GM21526 (cell line): ENCODE measurements at regions not wholly inside any gene's neighbourhood (a gene's known extent, or its start where the extent isn't known, plus 50 kb on each side); places are given as distances from the start of the nearest gene placed in this dataset.
"Not testable (repeated sequence)": the region's sequence is repeated elsewhere in the genome, so short reads cannot be mapped to it uniquely, and the experiment has no call there.

ENCODE experiments used
- ATAC-seq: cut with Tn5 transposase; IDR thresholded peaks from one replicate; pipeline ENCODE4 v1.9.1; 2021; ENCODE audit warnings: moderate library complexity; ENCODE audit not compliant: unreplicated experiment, low FRiP score

DNA sequence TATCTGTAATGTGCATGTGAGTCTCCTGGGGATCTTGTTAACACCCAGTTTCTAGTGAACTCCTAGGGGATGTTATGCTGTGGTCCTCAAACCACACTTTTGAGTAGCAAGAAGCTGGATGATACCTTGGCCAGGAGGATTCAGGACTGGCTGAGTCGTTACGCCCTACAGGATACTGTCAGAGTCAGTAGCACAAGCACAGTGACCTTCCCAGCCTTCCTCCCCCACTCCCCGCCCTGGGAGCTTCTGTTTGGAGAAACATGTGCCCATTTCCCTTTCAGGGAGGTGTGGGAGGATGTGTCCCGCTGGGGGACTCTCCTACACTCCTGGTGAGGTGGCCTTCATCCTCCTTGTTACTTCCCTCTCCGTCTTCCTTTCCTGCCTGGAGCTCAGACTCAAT lies 76.4 kb upstream of the TRPM1 start:
- no peak for ATAC-seq

DNA sequence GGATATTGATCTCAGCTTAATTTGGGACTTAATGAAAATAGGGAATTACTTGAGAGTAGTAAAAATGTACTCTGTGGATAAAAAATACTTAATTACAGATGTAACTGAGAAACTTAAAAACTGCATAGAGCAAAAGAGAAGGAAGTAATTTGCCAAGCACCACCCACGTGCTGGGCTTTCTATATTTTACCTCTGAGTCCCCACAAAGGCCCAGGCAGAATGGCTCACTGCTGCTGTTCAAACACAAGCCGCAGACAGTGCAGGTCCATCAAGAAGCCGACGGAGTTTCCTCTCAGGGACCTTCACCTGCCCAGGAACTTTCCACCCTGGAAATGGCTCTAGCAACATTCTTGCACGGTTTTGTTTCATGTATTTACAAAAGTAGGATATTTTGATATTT lies 77.2 kb upstream of the TRPM1 start:
- no peak for ATAC-seq

DNA sequence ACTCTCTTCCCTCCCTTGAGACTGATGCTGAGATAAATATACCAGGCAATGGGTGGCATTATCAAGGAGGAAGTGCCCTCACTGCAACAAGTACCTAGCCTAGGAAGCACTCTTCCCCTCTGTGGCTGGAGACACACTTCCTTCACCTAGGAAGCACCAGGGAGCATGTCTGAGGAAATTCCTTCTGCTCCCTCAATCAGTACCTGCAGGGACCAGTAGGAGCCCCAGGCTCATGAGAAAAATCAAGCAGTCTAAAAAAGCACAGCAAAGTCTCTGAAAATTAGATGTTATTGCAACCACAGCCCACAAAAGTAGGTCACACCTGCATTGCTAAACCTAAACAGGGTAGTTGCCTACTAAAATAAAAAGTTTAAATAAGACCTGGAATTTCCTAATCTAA lies 78.2 kb upstream of the TRPM1 start:
- ATAC-seq = no peak

DNA sequence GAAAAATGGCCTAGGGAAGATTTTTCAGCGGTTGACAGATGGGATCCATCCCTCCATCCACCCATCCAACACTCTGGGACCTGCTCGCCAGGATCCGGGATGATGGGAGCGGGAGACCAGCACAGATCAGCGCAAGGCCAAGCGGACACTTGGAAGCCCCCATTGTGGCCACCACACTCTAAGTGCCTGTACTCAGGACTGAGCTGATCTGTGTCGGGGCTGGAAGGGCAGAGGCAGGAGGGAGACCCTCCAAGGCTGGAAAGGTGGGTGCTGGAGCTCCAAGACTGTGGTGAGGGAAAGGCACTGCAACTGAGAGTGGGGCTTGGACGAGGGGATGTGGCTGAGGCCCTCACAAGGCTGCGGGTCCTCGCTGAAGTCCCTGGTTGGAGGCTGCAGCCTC lies 91.8 kb upstream of the TRPM1 start:
- ATAC-seq = no peak

DNA sequence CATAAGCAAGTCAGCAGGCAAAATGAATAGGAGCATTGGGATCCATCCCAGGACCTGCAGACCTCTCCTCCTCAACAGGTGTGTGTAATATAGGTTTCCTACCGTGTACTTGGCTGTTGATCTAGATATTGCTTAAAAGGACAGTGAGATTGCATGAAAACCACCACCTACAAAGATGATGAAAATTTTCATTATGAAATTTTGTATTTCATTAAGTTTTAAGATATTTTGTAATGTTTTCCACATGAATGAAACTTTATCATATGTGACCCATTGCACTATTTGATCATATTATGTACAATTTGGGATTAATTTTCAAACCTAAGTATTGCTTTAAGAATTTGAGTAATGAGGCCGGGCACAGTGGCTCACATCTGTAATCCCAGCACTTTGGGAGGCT lies 94.3 kb upstream of the TRPM1 start:
- ATAC-seq = no peak

DNA sequence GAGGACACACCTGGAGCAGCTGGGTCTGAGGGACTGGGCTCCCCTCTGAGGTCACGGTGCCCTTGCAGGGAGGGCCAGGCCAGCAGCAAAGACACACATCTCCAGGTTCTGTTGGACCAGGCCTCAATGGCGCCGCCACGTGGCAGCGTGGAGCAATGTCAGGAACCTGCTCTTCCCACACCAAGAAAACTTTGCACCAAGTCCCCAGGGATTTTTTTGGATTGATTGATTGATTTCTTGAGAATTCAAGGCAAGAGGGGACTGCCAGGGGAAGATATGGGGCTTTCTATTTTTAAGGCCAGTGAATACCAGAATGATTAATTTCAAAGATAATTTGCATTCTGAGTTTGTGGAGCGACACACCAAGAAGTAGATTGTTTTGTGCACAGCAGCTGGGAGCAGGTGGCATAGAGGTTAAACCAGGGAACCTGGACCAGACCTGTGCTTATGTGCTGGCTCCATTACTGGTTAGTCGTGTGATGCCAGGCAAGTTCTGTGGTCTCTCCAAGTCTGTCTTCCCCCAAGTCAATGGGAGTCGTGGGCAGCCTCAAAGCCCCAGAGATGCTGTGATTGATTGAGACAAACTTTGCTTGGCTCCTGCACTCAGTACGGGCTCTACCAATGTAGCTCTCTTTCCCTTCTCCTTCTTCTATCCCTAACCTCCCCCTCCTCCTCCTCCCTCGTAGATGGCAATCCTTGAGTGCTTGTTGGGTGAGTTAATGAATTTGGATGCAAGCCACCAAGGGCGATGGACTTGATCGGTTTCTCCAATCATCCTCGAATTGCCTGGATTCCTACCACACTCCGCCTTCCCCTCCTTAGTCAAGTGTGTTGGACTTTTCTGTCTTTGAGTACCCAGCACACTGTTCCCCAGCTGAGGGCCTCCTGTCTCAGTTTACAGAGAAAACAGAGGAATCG lies 96.2 kb upstream of the TRPM1 start:
- ATAC-seq = no peak

DNA sequence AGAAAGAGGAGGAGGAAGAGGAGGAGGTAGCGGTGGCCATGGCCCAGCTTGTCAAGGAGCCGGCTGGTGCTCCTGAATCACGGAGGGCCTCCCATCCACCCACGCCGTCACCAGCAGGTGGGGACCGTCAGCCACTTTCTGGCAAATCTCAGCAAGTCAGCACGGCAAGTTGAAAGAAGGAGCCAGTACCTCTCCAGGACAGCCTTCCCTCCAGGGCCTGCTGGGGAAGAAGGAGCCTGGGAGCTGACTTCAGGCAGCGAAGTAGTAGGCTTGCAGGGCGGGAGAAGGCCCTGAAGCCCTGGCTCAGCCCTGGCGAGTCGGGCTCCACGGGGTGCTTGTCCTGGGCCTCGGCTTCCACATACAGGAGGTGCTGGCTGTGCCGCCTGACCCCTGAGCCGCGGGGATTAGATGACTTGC lies 99.2 kb upstream of the TRPM1 start:
- no peak for ATAC-seq

DNA sequence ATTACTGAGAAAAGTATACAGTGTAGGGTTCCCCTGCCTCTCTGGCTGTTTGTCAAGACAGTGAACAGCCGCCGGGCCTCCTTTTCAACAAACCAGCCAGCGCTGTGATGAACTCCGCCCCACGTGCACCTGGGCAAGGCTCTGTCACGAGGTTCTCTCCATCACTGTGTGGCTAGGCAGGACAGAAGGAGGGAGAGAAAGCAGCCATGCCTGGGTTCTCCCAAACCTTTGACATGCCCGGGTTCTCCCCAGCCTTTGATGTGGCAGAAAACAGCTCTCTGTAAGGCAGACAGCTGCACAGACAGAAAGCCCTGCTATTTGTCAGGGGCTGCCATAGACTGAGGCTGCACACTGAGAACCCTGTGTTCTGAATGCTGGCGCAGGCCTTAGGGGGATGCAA lies 101.4 kb upstream of the TRPM1 start:
- ATAC-seq = no peak

DNA sequence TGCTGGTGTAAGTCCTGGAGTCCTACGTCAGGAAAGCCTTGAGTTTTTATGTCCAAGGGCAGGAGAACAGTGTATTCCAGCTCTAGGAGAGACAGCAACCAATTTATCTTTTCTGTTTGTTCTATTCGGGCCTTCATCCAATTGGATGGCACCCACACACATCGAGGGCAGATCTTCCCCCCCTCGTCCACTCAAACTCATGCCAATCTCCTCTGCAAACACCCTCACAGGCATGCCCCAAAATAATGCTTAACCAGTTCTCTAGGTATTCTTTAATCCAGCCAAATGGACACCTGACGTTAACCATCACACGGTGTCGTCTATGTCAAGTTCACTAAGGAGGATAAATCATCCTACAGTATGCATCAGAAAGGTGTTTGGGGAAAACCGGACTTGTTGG lies 102.5 kb upstream of the TRPM1 start:
- ATAC-seq = no peak

DNA sequence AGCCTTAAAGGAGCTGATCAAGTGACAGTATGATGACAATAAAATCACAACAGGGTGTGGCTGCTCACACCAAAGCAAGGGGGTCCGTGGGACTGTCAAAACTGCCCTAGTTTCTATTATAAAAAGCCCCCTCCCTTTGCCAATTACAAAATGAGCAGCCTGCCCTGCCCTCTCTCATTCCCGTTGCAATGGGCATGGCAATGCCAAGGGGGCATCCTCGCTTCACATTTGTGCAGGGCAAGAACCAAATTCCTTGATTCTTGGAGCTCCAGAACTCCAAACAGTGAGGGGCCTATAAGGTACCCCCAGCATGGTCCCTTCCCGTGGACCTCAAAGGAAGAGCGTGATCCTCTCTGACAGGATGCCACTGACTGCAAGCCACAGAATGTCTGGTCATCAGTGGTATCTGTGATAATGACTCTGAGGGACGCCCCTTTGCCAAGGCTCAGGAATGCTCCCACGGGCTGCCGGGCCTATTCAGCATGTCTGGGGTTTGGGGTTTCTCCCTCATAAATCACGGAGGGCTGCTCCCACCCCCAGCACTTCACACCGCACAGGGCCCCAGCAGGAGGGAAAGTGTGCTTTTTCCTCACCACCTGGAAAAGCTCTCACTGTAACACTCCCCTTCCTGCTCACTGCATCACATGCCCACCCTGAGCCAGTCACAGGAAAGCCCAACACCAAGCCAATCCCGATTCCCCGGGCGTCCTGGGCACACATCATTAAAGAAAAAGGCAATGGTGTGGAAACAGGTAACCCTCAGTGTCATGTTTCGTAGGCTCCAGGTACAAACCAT lies 105.1 kb upstream of the TRPM1 start:
- ATAC-seq = no peak

DNA sequence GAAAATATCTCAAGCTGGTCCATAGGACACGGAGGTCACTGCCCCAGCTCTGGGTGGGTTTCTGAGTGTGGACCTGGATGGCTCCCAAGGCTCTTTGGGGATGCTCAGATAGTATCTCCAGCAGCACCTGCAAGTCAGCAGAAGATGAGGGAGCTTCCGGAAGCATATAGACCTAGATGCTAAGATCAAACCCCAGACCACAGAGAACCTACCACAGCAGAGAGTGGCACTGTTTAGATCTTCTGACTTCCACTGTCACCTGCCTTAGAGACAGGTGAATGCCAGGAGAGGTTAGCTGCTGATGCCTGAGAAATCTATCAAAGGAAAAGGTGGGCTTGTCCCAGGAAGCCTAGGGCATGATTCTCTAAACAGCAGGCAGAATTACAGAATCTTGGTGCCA lies 105.7 kb upstream of the TRPM1 start:
- no peak for ATAC-seq

DNA sequence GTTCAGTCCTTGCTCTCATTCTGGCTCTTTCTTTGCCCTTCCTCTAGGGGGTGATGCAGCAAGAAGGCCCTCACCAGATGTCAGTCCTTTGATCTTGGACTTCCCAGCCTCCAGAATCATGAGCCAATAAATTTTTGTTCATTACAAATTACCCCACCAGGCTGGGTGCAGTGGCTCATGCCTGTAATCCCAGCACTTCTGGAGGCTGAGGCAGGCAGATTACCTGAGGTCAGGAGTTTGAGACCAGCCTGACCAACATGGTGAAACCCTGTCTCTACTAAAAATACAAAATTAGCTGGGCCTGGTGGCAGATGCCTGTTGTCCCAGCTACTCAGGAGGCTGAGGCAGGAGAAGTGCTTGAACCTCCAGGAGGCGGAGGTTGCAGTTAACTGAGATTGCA lies 106.3 kb upstream of the TRPM1 start:
- ATAC-seq = not testable (repeated sequence)

DNA sequence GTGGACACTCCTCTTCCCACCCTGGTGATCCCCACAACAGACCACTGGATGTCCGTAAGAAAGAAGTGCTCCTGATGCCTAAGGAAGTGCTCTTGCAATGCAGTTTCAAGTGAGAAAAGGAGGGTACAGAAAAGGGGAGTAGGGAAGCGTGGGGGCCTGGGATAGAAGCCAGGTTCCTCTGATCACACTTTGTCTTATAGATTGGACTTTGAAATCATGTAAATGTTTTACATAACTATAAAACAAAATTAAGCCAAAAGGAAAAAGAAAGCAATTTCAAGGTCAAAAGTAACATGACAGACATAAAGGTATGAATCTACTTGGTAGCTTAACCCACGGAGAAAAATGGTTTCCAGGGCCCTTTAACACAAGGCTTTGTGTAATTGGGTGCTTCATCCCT lies 107.3 kb upstream of the TRPM1 start:
- ATAC-seq = no peak

DNA sequence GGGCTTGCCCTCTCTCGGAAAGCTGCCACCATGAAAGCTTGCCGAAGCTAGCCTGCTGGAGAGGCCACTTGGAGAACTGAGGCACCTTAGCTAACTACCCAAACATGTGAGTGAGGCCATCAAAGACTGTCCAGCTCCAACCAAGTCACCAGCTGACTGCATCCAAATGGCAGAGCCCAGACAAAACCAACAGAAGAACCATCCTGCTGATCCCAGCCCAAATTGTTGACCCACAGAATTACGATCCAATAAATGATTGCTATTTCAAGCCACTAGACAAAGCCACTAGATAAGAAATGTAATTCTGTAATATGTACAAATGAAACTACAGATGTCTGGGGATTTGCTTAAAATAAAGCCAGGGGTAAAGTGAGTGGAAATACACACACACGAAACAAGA lies 109.8 kb upstream of the TRPM1 start:
- ATAC-seq = no peak

DNA sequence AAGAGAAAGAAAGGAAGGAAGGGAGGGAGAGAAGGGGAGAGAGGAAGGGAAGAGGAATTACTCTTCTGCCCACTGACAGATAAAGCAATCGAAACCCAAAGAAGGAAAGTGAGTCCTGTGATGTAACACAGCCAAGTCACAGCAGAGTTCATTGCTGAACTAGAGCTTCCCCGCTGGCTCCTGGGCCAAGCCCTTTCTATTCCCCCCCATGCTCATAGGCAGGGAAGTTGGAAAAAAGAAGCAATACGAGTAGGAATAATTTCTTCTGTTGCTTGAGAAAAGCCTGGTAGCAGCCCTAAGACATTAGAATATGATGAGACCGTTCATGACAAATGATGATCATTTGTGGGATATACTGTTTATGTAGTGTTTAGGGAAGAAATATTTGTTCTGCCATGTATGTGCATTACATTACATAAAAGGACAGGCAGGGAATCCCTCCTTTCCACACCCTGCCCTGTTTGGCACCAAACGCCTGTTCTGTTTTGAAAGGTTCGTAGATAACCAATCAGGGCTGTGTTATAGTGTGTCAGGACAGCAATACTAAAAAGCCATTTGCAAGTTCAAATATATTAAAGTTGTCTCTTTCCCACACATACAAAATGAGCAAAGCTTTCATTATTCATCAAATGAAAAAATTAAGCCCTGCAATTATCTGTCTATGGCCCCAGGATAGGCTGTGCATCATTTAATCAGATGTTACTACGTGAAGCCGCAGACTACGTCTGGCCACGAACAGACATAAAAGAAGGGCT lies 111.0 kb upstream of the TRPM1 start:
- ATAC-seq = no peak

DNA sequence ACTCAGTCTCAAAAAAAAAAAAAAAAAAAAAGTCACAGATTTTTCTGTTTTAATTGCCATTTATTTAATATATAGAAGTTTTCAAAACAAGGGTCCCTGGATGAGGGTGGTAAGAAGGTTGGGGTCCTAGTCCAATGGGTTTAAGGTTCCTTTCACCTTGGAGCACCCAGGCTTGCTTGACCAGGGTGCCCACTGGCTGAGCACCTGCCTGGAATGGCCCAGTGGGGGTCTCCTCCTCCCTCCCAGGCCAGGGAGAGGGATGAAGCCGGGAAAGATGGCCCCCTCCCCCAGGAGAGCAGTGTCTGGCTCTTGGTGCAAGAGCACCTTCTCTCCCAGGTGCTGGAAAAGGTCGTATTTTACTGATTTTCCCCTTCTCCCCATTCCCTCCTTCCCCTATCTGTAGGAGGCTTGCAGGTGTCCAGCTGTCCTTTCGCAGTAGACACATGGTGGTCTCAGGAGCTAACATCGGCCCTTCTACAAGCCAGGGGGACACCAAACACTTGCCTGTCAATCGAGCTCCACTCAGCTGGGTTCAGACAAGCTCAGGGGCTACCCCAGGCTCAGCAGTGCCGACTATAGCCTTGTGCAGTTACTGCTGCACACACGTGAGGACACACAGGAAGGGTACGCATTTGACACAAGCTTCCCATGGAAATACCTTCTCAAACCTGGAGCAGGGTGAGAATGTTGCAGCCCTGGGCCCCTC lies 112.3 kb upstream of the KLF13 start:
- no peak for ATAC-seq

DNA sequence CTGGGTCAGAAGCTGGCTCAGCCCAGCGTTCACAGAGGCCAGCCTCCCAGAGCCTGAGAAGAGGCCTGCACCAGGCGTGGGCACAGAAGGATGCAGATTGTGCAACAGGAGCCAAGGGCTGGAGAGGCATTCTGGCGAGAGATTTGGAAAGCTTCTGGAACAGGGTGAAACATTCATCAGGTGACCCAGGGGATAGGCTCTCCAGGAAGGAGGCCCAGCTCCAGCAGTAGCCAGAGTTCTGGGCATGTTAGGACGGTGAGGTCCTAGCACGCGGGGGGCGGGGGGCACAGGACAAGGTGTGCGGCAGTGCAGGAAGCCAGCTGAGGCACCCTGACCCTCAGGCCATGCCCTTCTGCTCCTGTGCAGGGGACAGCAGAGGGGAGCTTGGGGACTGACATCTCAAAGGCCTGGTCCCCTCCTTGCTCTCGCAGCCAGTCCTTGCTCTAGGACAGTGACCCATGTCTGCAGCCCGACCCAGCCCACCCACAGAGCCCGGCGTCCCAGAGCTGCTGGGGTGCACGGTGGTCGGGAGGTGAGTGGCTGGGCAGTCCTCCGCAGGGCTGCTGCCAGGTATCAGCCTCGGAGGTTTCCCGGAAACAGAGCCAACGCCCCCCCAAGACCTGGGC lies 111.7 kb upstream of the KLF13 start:
- ATAC-seq = no peak

DNA sequence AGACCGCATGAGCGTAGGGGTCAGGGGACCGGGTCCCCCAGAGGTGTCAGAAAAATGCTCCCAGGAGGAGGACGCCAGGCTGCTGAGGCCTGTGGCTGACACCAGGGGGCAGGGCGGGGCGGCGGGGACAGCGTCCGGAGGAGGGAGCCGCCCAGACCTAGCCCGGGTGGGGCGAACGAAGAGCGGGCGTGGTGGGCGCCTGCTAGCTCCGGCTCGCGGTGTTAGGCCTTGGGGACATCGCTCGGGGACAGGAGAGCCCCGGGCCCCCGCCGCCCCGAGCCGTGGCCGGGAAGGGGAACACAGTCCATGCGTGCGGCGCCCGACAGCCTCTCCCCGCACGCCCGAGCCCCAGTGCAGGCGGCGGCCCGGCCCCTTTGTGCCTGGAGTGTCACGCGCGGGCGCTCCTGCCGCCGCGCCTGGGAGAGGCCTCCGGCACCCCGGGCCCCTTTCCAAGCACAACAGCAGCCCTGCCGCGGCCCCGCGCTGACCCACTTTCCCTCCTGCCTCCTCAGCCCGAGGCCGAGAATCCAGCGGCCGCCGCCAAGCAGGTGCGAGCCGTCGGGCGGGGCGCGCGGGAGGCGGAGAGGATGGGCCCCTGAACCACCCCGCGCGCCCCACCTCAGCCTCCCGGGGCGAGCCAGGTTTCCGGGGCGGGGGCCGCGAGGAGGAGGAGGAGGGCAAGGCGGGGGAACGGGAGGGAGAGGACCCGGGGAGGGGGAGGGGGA lies 111.0 kb upstream of the KLF13 start:
- peak; percentile 76 for ATAC-seq

DNA sequence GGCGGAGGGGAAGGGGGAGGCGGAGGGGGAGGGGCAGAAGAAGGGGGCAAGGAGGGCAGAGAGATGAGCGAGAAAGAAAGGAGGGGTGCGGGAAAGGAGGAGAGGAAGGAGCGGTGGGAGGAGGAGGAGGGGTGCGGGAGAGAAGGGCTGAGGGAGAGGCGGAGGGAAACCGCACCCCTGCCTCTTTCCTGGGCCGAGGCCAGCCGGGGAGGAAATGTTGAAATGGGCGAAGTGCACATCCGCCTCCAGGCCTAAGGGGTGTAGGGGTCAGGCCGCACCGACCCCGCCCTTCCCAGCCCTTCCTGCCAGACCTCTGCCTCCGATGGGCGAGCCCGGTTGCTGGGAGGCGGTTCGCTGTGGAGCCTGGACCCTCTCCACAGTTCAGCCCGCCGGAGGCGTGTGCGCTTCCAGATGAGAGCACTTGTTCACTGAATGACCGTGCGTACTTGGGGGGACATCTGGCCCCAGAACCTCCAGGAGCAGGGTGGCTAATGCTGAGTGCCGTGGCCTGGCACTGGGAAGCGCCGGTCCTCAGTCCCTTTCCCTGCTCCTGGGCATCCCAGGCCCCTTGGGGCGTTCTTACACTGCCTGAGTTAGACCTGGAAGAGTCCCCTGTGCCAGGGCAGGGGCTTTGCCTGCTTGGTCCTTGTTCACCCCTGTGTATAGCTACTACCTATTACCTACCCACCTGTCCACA lies 110.3 kb upstream of the KLF13 start:
- ATAC-seq = peak; percentile 30
